ENCODE measurements at regions not wholly inside any gene's neighbourhood (a gene's known extent, or its start where the extent isn't known, plus 50 kb on each side); places are given as distances from the start of the nearest gene placed in this dataset.

DNA sequence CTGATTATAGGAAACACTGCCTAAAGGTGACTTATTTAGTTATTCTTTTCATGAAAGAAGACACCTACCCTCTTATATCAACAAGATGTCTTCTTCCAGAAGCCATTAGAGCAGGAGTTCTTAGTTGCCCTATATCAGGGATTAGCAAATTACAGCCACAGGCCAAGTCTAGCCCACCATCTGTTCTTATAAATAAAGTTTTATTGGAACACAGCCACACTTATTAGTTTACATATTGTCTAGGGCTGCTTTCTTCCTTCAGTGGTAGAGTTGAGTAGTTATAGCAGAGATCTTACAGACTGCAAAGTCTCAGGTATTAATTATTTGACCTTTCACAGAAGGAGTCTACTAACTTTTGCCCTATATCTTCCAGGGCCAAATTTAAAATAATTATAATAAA lies 157.2 kb upstream of the NOCT start:
- Histone ChIP-seq H3K9me3 (no peaks in the 10 kb centered on the region), H3K27me3 (replicated peaks; ENCODE audit: insufficient read depth) (no peaks in the 10 kb centered on the region), H3K36me3 (no peaks in the 10 kb centered on the region), H3K4me1 (replicated peaks) (no peaks in the 10 kb centered on the region), H3K27ac (no peak overlapping the region), H3K4me3 (no peak overlapping the region)
- no peak for TF ChIP-seq POLR2A (IDR thresholded peaks at IDR 0.05)
- no peak for TF ChIP-seq POLR2AphosphoS5 (IDR thresholded peaks at IDR 0.05)
- TF ChIP-seq, protein P1, sequence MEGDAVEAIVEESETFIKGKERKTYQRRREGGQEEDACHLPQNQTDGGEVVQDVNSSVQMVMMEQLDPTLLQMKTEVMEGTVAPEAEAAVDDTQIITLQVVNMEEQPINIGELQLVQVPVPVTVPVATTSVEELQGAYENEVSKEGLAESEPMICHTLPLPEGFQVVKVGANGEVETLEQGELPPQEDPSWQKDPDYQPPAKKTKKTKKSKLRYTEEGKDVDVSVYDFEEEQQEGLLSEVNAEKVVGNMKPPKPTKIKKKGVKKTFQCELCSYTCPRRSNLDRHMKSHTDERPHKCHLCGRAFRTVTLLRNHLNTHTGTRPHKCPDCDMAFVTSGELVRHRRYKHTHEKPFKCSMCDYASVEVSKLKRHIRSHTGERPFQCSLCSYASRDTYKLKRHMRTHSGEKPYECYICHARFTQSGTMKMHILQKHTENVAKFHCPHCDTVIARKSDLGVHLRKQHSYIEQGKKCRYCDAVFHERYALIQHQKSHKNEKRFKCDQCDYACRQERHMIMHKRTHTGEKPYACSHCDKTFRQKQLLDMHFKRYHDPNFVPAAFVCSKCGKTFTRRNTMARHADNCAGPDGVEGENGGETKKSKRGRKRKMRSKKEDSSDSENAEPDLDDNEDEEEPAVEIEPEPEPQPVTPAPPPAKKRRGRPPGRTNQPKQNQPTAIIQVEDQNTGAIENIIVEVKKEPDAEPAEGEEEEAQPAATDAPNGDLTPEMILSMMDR (IDR thresholded peaks at IDR 0.05): no peak
- no peak for DNase-seq (ENCODE audit: low spot score)
- intact Hi-C loops (cut with DNase I): no loop called here

DNA sequence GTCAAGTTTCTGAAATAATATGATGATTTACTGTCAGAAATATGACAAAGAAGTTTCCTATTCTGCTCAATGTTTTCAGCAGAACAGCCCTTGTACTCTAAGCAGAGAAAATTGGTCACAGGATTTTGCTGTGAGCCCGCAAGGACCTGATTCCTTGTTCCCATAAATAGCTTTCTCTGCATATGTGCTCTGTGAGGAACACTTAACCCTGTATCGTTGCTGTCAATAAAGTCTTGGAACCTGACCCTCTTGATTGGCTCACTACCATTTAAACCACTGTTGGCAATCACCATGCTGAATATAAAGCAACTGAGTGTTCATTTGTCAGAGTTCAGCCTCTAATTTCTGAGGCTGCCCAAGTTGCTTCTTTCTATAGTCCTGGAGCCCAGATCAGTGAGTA lies 158.2 kb upstream of the NOCT start:
- WGBS: 64% methylated on average over 2 of the region's 2 CpGs
- no peak for DNase-seq (ENCODE audit: low spot score)
- H3K27ac ChIP-seq: no peak overlapping the region

DNA sequence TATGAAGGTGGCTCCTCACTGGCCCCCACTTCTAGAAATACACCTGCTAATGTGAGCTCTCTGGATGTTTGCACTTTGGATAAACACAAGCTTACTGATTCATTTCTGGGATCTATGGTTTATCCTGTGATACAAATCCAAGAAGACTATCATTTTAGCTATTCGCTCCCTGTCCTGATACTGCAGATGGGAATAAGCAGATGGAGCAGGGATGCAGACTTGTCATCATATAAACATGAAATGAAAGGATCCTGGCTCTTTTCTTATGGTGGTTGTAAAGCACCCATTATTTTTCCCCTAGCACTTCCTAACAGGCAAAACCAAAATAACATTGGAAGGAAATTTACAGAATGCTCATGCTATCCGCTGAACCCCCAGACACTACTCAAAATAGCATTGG lies 162.9 kb upstream of the NOCT start:
- WGBS: 93% methylated on average over 2 of the region's 2 CpGs
- no peaks in the 10 kb centered on the region for H3K4me1 ChIP-seq (replicated peaks)
- no peaks in the 10 kb centered on the region for H3K27me3 ChIP-seq (replicated peaks; ENCODE audit: insufficient read depth)
- no peaks in the 10 kb centered on the region for H3K36me3 ChIP-seq
- no peaks in the 10 kb centered on the region for H3K9me3 ChIP-seq
- no peak for DNase-seq (ENCODE audit: low spot score)
- intact Hi-C loops (cut with DNase I): no loop called here
- no peak overlapping the region for H3K4me3 ChIP-seq
- TF ChIP-seq, protein P1 (IDR thresholded peaks at IDR 0.05): no peak
- TF ChIP-seq POLR2AphosphoS5 (IDR thresholded peaks at IDR 0.05) (no peak), POLR2A (IDR thresholded peaks at IDR 0.05) (no peak)
- H3K27ac ChIP-seq: no peak overlapping the region

More for the DNA sequence above, 158.2 kb upstream of the NOCT start:
- Histone ChIP-seq H3K9me3 (no peaks in the 10 kb centered on the region), H3K36me3 (no peaks in the 10 kb centered on the region), H3K4me1 (replicated peaks) (no peaks in the 10 kb centered on the region), H3K27me3 (replicated peaks; ENCODE audit: insufficient read depth) (no peaks in the 10 kb centered on the region), H3K4me3 (no peak overlapping the region)
- intact Hi-C loops (cut with DNase I): no loop called here
- TF ChIP-seq, protein P1 (IDR thresholded peaks at IDR 0.05): no peak
- no peak for TF ChIP-seq POLR2A (IDR thresholded peaks at IDR 0.05)
- TF ChIP-seq POLR2AphosphoS5 (IDR thresholded peaks at IDR 0.05): no peak

DNA sequence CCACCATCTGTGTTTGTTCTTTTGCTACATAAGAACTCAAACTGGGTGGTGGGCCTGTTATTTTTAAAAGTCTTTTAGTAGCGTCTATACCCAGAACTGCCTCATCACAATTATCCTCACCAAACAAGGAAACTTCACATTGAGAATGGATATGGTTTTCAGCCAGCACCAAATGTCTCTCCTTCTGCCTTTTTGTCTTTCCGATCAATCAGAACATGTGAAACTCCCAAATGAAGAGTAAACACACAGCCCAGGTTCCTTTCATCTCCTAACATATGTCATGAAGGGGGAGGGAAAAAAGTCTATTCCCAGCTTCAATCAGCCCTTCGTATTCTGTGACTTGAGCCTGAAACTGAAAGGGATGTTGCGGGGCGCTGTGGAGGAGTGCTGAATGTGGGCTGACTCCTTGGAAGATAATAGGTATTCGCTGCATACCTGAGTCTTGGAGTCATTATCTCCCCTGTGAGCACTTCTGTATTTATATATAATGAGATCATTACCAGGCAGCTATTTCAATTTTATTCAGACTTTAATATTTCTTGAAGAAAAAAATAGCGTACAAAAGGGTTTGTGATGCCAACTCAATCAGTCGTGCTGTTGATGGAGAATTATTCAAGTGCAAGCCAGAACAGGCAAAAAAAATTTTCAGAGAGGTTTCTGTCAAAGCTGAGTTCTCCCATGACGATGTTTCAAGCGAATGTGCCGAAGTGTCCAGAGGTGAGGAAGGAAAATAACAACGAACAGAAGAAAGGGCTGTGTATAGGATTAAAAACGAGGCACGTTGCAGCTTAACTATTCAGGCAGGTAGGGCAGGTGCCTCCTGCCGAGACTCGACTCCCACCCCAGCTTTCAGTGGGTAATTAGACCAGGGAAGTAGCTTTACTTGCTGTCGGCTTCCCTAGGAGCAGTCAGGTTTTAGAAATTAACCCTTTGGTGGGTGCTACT lies 163.9 kb upstream of the NOCT start:
- no peak overlapping the region for H3K27ac ChIP-seq
- no peaks in the 10 kb centered on the region for H3K4me1 ChIP-seq (replicated peaks)
- no peaks in the 10 kb centered on the region for H3K27me3 ChIP-seq (replicated peaks; ENCODE audit: insufficient read depth)
- WGBS: 12% methylated on average over 17 of the region's 17 CpGs
- no peaks in the 10 kb centered on the region for H3K9me3 ChIP-seq
- no peak for DNase-seq (ENCODE audit: low spot score)
- TF ChIP-seq, protein P1 (IDR thresholded peaks at IDR 0.05): no peak
- no peak for TF ChIP-seq POLR2AphosphoS5 (IDR thresholded peaks at IDR 0.05)
- no peak for TF ChIP-seq POLR2A (IDR thresholded peaks at IDR 0.05)
- no peak overlapping the region for H3K4me3 ChIP-seq
- H3K36me3 ChIP-seq: no peaks in the 10 kb centered on the region
- intact Hi-C loops (cut with DNase I): no loop called here

DNA sequence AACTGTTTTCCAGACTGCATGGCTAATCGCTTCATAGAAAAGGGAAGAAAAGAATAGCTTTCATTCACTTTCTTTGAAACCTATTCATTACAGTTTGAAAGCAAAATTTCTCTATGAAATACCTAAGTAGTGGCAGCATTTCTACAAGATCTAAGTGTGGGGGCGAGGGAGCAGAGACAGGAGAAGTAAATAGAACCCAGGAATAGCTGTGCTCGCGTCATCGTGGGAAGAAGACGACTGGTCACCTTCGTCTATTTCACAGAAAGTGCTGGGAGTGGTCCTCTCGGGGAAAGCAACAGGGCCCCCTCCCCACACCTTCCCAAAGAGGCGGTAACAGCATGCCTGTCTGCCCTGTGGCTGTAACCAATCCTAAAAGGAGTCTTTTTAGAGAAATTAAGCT lies 169.9 kb upstream of the NOCT start:
- Histone ChIP-seq H3K4me3 (no peak overlapping the region), H3K27ac (no peak overlapping the region), H3K36me3 (no peaks in the 10 kb centered on the region), H3K27me3 (replicated peaks; ENCODE audit: insufficient read depth) (no peaks in the 10 kb centered on the region), H3K9me3 (no peaks in the 10 kb centered on the region), H3K4me1 (replicated peaks) (no peaks in the 10 kb centered on the region)
- TF ChIP-seq, protein P1 (IDR thresholded peaks at IDR 0.05): no peak
- TF ChIP-seq POLR2AphosphoS5 (IDR thresholded peaks at IDR 0.05): no peak
- TF ChIP-seq POLR2A (IDR thresholded peaks at IDR 0.05): no peak
- DNase-seq (ENCODE audit: low spot score): no peak
- WGBS: 44% methylated on average over 9 of the region's 9 CpGs
- intact Hi-C loops (cut with DNase I): no loop called here
